ENCODE measurements at regions not wholly inside any gene's neighbourhood (a gene's known extent, or its start where the extent isn't known, plus 50 kb on each side); places are given as distances from the start of the nearest gene placed in this dataset.

DNA sequence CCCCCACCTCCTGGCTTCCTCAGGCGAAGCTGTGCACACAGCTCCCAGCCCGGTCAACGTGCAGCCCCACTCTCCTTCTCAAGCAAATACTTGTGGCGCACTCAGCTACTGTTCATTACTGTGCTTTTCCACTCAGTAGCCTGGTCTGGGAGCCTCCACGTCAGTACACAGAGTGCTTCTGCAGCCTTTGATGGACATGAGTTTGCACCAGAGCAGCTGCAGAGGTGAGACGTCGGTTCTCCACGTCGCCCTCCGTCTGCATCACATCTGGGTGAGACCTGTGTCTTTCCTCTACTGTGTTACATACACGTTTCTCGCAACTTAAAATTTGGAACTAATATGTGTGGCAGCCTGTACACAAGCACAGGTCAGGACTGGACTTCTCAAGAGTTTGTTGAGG is 334.3 kb downstream of the C16orf95 start:
- TF ChIP-seq, protein P1, sequence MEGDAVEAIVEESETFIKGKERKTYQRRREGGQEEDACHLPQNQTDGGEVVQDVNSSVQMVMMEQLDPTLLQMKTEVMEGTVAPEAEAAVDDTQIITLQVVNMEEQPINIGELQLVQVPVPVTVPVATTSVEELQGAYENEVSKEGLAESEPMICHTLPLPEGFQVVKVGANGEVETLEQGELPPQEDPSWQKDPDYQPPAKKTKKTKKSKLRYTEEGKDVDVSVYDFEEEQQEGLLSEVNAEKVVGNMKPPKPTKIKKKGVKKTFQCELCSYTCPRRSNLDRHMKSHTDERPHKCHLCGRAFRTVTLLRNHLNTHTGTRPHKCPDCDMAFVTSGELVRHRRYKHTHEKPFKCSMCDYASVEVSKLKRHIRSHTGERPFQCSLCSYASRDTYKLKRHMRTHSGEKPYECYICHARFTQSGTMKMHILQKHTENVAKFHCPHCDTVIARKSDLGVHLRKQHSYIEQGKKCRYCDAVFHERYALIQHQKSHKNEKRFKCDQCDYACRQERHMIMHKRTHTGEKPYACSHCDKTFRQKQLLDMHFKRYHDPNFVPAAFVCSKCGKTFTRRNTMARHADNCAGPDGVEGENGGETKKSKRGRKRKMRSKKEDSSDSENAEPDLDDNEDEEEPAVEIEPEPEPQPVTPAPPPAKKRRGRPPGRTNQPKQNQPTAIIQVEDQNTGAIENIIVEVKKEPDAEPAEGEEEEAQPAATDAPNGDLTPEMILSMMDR (conservative IDR thresholded peaks at IDR 0.05; ENCODE audit: low read depth, low read length): no peak
- no peak overlapping the region for H3K4me3 ChIP-seq (ENCODE audit: low read length)
- DNase-seq (ENCODE audit: low read depth): no peak

DNA sequence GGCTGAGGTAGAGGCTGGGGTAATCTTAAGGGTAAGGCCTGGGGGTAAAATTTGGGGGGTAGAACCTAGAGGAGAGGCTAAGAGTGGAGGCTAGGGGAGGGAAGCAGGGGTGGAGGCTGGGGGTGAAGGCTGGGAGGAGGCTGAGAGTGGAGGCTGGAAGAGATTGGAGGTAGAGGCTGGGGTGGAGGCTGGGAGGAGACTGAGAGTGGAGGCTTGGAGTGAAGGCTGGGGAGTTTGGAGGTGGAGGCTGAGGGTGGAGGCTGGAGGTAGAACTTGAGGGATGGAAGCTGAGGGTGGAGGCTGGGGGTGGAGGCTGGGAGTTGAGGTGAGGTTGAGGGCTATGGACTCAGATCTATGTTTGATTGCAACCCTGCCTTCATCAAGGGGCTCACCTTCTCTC is 333.6 kb downstream of the C16orf95 start:
- TF ChIP-seq, protein P1 (conservative IDR thresholded peaks at IDR 0.05; ENCODE audit: low read depth, low read length): no peak
- no peak overlapping the region for H3K4me3 ChIP-seq (ENCODE audit: low read length)
- no peak for DNase-seq (ENCODE audit: low read depth)

DNA sequence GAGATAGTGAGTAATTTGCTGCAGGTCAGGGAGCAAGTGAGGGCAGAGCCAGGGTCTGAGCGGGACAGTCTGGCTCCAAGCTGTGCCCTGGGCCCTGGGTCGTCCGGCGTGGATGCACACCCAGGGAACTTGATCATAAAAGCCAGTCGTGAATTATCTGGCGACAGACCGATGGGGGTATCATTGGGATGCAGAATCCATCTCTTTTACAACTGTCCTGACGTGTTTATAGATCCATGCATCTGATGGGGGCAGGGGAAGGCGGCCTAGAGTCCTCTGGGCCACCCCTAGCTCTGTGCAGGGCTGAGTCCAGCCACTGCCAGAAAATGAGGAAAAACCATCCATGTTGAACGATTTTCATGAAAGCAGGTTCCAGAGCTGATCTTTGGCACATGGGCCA is 332.8 kb downstream of the C16orf95 start:
- no peak overlapping the region for H3K4me3 ChIP-seq (ENCODE audit: low read length)
- no peak for DNase-seq (ENCODE audit: low read depth)
- TF ChIP-seq, protein P1 (conservative IDR thresholded peaks at IDR 0.05; ENCODE audit: low read depth, low read length): no peak

DNA sequence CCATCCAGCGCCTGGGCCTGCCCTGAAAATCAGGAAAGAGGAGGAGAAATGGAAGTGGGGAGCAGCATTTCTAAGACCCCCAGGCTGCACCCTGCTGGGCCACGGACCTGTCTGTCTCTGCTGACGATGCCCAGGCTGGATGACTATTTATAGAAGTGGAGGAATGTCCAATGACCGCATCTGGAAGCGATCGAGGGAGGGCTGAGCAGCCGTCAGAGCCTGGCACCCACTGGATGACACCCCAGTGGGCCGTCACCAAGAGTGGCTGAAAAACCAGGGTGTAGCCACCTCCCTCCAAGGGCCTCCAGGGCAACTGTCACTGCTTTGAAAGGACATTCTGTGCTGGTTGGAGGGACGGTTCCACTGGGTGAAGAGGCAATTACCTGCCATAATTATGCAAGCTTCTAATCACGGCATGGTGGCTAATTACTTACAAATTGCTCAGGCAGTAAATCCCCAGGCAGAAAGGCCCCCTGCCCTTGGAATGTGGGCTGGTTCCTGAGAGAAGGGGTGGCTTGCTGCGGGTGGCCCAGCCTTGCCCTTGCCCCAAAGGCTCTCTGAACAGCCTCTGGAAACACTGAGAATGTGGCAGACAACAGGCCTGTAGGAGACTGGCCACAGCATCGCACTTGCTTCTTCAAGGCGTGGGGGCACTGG is 332.1 kb downstream of the C16orf95 start:
- no peak overlapping the region for H3K4me3 ChIP-seq (ENCODE audit: low read length)
- DNase-seq (ENCODE audit: low read depth): peak; percentile 34
- TF ChIP-seq, protein P1 (conservative IDR thresholded peaks at IDR 0.05; ENCODE audit: low read depth, low read length): no peak

DNA sequence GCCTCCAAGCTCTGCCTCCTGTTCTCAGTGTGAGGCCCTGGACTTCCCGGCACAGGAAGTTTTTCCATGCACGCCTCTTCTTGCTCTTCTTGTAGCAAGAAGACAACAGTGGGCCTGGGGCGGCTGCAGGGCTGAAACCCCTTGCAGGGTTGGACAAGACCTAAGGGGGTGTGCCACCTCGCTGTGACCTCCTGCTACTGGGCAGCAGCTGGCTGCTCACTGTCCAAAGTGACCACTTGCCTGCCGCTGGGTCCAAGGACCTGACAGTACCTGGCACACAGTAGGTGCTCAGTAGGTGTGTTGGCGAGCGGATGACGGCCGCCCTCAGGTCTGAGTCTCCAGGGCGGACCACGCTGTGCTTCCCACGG is 331.6 kb downstream of the C16orf95 start:
- TF ChIP-seq, protein P1 (conservative IDR thresholded peaks at IDR 0.05; ENCODE audit: low read depth, low read length): no peak
- no peak overlapping the region for H3K4me3 ChIP-seq (ENCODE audit: low read length)
- no peak for DNase-seq (ENCODE audit: low read depth)

DNA sequence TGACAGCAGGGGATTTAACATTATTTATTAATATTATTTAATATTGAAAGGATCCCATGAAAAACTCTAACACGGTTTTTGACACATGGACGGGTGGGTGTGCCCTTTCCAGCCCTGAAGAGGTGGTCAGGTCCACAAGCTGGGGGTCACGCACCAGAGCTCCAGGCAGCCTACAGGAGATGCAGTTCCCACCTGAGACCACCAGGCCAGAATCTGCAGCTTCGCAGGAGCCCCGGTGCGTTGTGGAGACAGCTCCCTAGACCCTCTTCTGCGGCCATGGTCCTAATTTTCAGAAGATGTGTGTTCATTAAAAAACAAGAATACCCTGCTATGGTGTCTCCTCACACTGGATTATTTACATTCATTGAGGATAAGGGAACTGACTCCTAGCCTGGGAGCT is 331.1 kb downstream of the C16orf95 start:
- DNase-seq (ENCODE audit: low read depth): no peak
- TF ChIP-seq, protein P1 (conservative IDR thresholded peaks at IDR 0.05; ENCODE audit: low read depth, low read length): peak; percentile 9
- H3K4me3 ChIP-seq (ENCODE audit: low read length): no peak overlapping the region

DNA sequence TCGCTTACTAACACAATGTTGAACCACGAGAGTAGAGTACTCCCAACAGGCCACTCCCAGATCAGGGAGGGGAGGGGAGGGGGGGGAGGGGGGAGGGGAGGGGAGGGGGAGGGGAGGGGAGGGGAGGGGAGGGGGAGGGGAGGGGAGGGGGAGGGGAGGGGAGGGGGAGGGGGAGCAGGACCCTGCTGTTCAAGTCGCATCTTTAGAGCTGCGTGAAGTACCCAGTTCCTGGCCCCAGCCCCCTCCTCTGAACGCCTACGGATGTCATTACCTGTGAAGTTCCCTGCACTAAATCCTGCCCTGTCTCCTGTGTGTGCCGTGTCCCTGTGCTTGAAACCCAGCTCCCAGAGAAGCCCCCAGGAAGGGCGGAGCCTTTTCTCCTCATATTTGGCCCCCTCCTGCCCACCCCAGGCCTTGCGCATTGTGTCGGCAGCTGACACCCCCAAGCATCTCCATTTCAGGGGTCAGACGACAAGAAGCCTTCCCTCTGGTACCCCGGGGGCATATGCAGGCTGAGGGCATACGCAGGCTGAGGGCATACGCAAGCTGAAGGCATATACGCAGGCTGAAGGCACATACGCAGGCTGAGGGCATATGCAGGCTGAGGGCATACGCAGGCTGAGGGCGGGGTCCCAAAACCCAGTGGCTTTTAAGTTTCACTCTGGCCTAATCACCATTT is 330.2 kb downstream of the C16orf95 start:
- no peak for DNase-seq (ENCODE audit: low read depth)
- H3K4me3 ChIP-seq (ENCODE audit: low read length): no peak overlapping the region
- TF ChIP-seq, protein P1 (conservative IDR thresholded peaks at IDR 0.05; ENCODE audit: low read depth, low read length): no peak
